ENCODE measurements at regions not wholly inside any gene's neighbourhood (a gene's known extent, or its start where the extent isn't known, plus 50 kb on each side); places are given as distances from the start of the nearest gene placed in this dataset.
A peak's percentile ranks its signal among the peaks of the same experiment; 100 is the strongest.
"Not testable (repeated sequence)": the region's sequence is repeated elsewhere in the genome, so short reads cannot be mapped to it uniquely, and the experiment has no call there.

- no peak overlapping the region for H3K27ac ChIP-seq
- no peak overlapping the region for H3K4me3 ChIP-seq
- DNase-seq (ENCODE audit: low spot score) = no peak
- TF ChIP-seq, protein P1, sequence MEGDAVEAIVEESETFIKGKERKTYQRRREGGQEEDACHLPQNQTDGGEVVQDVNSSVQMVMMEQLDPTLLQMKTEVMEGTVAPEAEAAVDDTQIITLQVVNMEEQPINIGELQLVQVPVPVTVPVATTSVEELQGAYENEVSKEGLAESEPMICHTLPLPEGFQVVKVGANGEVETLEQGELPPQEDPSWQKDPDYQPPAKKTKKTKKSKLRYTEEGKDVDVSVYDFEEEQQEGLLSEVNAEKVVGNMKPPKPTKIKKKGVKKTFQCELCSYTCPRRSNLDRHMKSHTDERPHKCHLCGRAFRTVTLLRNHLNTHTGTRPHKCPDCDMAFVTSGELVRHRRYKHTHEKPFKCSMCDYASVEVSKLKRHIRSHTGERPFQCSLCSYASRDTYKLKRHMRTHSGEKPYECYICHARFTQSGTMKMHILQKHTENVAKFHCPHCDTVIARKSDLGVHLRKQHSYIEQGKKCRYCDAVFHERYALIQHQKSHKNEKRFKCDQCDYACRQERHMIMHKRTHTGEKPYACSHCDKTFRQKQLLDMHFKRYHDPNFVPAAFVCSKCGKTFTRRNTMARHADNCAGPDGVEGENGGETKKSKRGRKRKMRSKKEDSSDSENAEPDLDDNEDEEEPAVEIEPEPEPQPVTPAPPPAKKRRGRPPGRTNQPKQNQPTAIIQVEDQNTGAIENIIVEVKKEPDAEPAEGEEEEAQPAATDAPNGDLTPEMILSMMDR (IDR thresholded peaks at IDR 0.05) = no peak
- no peaks in the 10 kb centered on the region for H3K36me3 ChIP-seq
- H3K27me3 ChIP-seq (replicated peaks; ENCODE audit: insufficient read depth) = no peaks in the 10 kb centered on the region
- ATAC-seq (ENCODE audit: insufficient number of reproducible peaks, low FRiP score, low read depth) = no peak
- H3K4me1 ChIP-seq (ENCODE audit: control insufficient read depth in 1 of 2, low read depth in 2 of 2) = peaks cover 0 to 17% of the 10 kb centered on the region in 2 donors
- H3K9me3 ChIP-seq = no peaks in the 10 kb centered on the region
These were observed 57.5 kb upstream of the TRA2B start for GRCh38 chr3:185995352-185995751.

DNA sequence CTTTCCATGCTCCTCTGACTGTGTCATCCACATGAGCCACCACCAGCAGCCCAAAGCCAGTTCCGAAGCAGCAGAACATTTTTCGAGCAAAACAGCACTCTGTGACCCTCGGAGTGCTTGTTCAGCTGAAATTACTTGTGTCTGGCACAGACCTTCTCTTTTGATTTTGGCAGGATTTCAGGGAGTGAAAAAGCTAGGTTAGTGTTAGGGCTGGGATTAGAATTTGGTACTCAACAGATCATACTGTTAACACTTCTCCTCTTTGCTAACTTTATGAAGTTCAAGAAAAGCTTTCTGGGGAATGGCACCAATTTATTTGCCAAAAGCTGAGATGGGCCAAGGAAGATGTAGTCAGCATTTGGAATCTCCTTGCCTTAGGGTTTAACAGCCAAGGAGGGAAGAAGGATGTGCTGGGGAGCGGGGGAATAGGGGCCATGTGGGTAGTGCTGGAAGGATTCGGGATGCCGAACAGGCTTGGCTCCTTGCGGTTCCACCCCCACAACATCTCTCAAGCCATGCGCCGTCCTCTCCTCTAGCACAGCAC is 55.1 kb upstream of the TRA2B start:
- peak overlapping the region in 1 of 2 donors; percentile 20 for H3K27ac ChIP-seq
- ATAC-seq (ENCODE audit: insufficient number of reproducible peaks, low FRiP score, low read depth) = peak; percentile 48
- TF ChIP-seq, protein P1 (IDR thresholded peaks at IDR 0.05) = no peak
- no peaks in the 10 kb centered on the region for H3K36me3 ChIP-seq
- H3K4me1 ChIP-seq (ENCODE audit: control insufficient read depth in 1 of 2, low read depth in 2 of 2) = peaks cover 0 to 17% of the 10 kb centered on the region in 2 donors
- no peak for DNase-seq (ENCODE audit: low spot score)
- H3K9me3 ChIP-seq = no peaks in the 10 kb centered on the region
- H3K27me3 ChIP-seq (replicated peaks; ENCODE audit: insufficient read depth) = no peaks in the 10 kb centered on the region
- H3K4me3 ChIP-seq = peak overlapping the region; percentile 23

GRCh38 chr3:185990995-185991394 is 53.2 kb upstream of the TRA2B start:
- DNase-seq (ENCODE audit: low spot score); H3K27me3 ChIP-seq (replicated peaks; ENCODE audit: insufficient read depth); H3K9me3 ChIP-seq; H3K27ac ChIP-seq; ATAC-seq (ENCODE audit: insufficient number of reproducible peaks, low FRiP score, low read depth); H3K36me3 ChIP-seq; H3K4me3 ChIP-seq: not testable (repeated sequence)
- peaks cover 0 to 17% of the 10 kb centered on the region in 2 donors for H3K4me1 ChIP-seq (ENCODE audit: control insufficient read depth in 1 of 2, low read depth in 2 of 2)

GRCh38 chr3:185989511-185989910 is 51.7 kb upstream of the TRA2B start:
- TF ChIP-seq, protein P1 (IDR thresholded peaks at IDR 0.05) = no peak
- peaks cover 0 to 19% of the 10 kb centered on the region in 2 donors for H3K4me1 ChIP-seq (ENCODE audit: control insufficient read depth in 1 of 2, low read depth in 2 of 2)
- no peak for ATAC-seq (ENCODE audit: insufficient number of reproducible peaks, low FRiP score, low read depth)
- no peak for DNase-seq (ENCODE audit: low spot score)
- no peak overlapping the region for H3K27ac ChIP-seq
- no peaks in the 10 kb centered on the region for H3K36me3 ChIP-seq
- H3K9me3 ChIP-seq = no peaks in the 10 kb centered on the region
- no peak overlapping the region for H3K4me3 ChIP-seq
- H3K27me3 ChIP-seq (replicated peaks; ENCODE audit: insufficient read depth) = no peaks in the 10 kb centered on the region

DNA sequence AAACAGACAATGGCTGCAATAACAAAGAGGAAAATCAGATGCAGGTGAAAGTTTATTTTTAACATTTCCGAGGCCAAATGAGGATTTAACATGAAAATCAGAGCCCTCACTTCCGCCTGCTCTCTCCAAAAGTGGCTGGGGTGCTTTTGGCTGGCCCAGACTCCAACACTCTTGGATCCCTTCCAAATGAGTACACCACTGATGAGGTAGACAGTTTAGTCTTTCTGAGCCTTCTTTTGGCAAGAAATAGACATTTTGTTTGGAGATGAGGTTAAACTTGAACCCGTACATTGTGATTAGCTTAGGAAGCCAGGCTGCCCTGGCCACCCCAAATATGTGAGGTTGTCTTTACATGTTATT is 51.0 kb upstream of the TRA2B start:
- TF ChIP-seq, protein P1 (IDR thresholded peaks at IDR 0.05) = no peak
- ATAC-seq (ENCODE audit: insufficient number of reproducible peaks, low FRiP score, low read depth) = no peak

More for the DNA sequence above, 51.0 kb upstream of the TRA2B start:
- H3K4me3 ChIP-seq = no peak overlapping the region
- H3K9me3 ChIP-seq = no peaks in the 10 kb centered on the region
- H3K4me1 ChIP-seq (ENCODE audit: control insufficient read depth in 1 of 2, low read depth in 2 of 2) = peaks cover 4 to 27% of the 10 kb centered on the region in 2 donors
- no peak overlapping the region for H3K27ac ChIP-seq
- no peaks in the 10 kb centered on the region for H3K36me3 ChIP-seq
- no peaks in the 10 kb centered on the region for H3K27me3 ChIP-seq (replicated peaks; ENCODE audit: insufficient read depth)
- no peak for DNase-seq (ENCODE audit: low spot score)

Data from thoracic aorta (tissue), 2 donors.